NCI-H146 treated with DMSO at 0.1 percent for 48 hours (cell line): ENCODE measurements at regions not wholly inside any gene's neighbourhood (a gene's known extent, or its start where the extent isn't known, plus 50 kb on each side); places are given as distances from the start of the nearest gene placed in this dataset.
"Not testable (repeated sequence)": the region's sequence is repeated elsewhere in the genome, so short reads cannot be mapped to it uniquely, and the experiment has no call there.

ENCODE experiments used
- DNase-seq: peaks from one replicate; lab custom pipeline; 2025; ENCODE audit not compliant: unreplicated experiment; lab: John Stamatoyannopoulos, UW

- DNase-seq = no peak
Measured at GRCh38 chr4:147220833-147221232, 260.1 kb upstream of the EDNRA start.

- DNase-seq = no peak
Measured at GRCh38 chr4:147222906-147223305, 258.0 kb upstream of the EDNRA start.

GRCh38 chr4:147223576-147223975 lies 257.3 kb upstream of the EDNRA start:
- no peak for DNase-seq

GRCh38 chr4:147236806-147237205 lies 244.1 kb upstream of the EDNRA start:
- no peak for DNase-seq

GRCh38 chr4:147244786-147245185 lies 236.1 kb upstream of the EDNRA start:
- no peak for DNase-seq

- DNase-seq = no peak
Measured at GRCh38 chr4:147246096-147246495, 234.8 kb upstream of the EDNRA start.

- DNase-seq = not testable (repeated sequence)
Measured at GRCh38 chr4:147246528-147246927, 234.4 kb upstream of the EDNRA start.

- DNase-seq = no peak
Measured at GRCh38 chr4:147247579-147247978, 233.3 kb upstream of the EDNRA start.

- DNase-seq = no peak
Measured at GRCh38 chr4:147250062-147250461, 230.8 kb upstream of the EDNRA start.

GRCh38 chr4:147255268-147255667 lies 225.6 kb upstream of the EDNRA start:
- not testable (repeated sequence) for DNase-seq

- DNase-seq = not testable (repeated sequence)
Measured at GRCh38 chr4:147259271-147259670, 221.6 kb upstream of the EDNRA start.

GRCh38 chr4:147284256-147284835 lies 196.6 kb upstream of the EDNRA start:
- no peak for DNase-seq

- DNase-seq = no peak
Measured at GRCh38 chr4:147284935-147285334, 196.0 kb upstream of the EDNRA start.

GRCh38 chr4:147285751-147286150 lies 195.1 kb upstream of the EDNRA start:
- DNase-seq = no peak

GRCh38 chr4:147286846-147287587 lies 193.9 kb upstream of the EDNRA start:
- no peak for DNase-seq

- DNase-seq = no peak
Measured at GRCh38 chr4:147287588-147287890, 193.4 kb upstream of the EDNRA start.

- DNase-seq = no peak
Measured at GRCh38 chr4:147288512-147288911, 192.4 kb upstream of the EDNRA start.

- no peak for DNase-seq
Measured at GRCh38 chr4:147289181-147289580, 191.7 kb upstream of the EDNRA start.

- not testable (repeated sequence) for DNase-seq
Measured at GRCh38 chr4:147292604-147293313, 188.1 kb upstream of the EDNRA start.

- not testable (repeated sequence) for DNase-seq
Measured at GRCh38 chr4:147293314-147293677, 187.6 kb upstream of the EDNRA start.

GRCh38 chr4:147299205-147299604 lies 181.7 kb upstream of the EDNRA start:
- no peak for DNase-seq

GRCh38 chr4:147303174-147303872 lies 177.6 kb upstream of the EDNRA start:
- DNase-seq = no peak
